ENCODE measurements at regions not wholly inside any gene's neighbourhood (a gene's known extent, or its start where the extent isn't known, plus 50 kb on each side); places are given as distances from the start of the nearest gene placed in this dataset.

DNA sequence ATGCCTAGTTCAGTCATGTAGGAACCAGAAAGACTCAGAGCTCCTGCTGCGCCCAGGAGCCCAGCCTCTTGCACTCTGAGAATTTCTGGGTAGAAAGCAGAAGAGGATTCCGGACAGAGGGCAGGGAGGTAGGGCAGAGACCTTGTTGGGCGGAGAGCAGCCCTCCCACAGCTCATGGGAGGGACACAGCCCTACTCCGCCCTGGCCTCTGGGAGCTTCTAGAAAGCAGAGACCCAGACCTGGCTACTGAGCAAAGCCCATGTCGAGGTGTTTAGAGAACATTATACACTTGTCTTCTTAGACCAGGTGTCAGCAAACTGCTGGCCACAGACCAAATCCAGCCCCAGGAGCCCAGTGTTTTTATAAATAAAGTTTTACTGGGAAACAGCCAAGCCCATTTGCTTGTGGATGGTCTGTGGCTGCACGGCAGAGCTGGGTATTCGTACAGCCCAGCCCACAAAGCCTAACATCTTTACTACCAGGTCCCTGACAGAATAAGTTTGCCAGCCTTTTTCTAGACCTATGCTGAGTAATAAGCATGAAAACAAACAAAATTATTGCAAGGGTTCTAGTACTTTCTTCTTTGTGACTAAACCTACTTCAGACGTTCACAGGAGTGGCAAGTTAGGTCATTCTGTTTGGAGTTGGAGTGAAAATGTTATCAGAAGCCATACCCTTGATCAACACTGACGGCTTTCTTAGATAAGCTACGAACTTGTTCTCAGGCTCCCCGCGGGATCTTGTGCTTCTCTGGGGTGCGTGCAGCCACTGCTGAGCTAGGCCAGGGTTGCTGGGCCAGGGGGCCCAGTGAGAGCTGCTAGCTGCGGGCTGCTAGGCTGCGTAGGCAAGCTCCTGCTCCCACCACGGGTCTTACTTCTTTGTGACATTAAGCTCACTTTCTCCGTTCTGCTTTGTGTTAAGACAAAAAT is 235.1 kb upstream of the FOXQ1 start:
- Histone ChIP-seq H3K27ac (no peak overlapping the region), H3K4me3 (no peak overlapping the region)

GRCh38 chr6:1075880-1076279 is 236.0 kb upstream of the FOXQ1 start:
- no peak overlapping the region for H3K4me3 ChIP-seq
- H3K27ac ChIP-seq: no peak overlapping the region

GRCh38 chr6:1075444-1075843 is 236.5 kb upstream of the FOXQ1 start:
- Histone ChIP-seq H3K4me3 (no peak overlapping the region), H3K27ac (no peak overlapping the region)

DNA sequence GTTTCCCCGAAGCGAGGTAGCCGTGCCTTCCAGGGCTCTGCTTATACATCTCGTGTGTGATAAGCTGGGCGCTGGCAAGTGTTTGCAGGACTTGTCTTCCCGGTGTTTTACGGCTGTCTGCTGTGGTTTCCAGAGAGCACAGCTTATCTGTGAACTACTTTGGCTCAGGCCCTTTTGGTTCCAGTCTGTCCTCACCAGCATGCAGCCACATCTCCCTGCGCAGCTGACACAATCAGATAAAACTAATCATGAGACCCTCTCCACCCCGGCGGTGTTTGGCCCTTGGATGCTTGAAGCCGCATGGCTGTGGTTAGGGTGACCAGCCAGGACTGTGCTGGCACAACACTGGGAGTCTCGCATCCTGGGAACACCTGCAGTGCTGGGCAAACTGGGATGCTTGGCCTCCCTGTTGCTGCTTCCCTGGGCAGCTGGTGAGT is 241.8 kb upstream of the FOXQ1 start:
- Histone ChIP-seq H3K4me3 (no peak overlapping the region), H3K27ac (no peak overlapping the region)

DNA sequence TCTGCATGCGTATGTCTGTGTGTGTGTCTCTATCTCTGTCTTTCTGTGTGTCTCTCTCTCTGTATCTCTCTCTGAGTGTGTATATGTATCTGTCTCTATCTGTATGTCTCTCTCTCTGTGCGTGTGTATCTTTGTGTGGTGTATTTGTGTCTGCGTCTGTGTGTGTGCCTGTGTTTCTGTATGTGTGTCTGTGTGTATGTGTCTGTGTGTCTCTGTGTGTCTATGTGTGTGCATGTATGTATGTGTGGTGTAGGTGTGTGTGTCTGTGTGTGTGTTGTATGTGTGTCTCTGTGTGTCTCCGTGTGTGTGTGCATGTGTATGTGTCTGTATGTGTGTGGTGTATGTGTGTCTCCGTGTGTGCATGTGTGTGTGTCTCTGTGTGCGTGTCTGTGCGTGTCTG is 243.0 kb upstream of the FOXQ1 start:
- no peak overlapping the region for H3K27ac ChIP-seq
- no peak overlapping the region for H3K4me3 ChIP-seq

DNA sequence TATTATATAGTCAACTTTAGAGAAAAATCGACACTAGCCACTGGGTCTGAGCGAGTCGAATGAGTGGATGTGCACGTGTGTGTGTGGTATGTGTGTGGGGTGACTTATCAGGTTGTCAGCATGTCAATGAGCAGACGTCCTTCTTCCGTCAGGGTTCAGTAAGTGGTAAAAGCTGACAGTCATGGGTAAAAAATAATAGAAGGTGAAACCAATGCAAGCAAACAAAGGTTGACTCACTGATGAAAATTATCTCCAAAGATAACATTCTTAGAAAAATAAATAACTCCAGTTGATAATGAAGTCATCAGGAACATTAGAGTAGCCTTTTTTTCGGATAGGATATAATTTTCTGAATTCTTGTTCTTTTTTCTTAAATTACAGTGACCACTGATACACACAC is 243.8 kb upstream of the FOXQ1 start:
- no peak overlapping the region for H3K27ac ChIP-seq
- H3K4me3 ChIP-seq: no peak overlapping the region

DNA sequence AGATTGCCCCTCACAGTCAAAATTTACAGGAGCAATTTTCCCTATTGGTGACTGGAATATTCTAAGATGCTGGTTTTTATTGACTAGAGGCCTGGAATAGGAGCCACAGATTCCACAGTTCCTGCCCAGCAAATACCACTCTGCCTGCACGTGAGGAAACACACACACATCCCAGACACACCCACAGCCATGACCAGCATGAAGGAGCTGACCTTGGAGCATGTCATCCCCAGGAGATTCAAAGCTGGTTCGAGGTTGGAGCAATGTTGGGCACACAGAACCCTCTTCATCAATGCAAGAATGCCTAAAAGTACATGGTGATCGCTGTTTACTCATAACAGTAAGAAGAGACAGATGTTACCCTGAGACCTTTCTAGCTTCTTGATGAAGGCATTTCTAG is 244.6 kb upstream of the FOXQ1 start:
- no peak overlapping the region for H3K4me3 ChIP-seq
- no peak overlapping the region for H3K27ac ChIP-seq

DNA sequence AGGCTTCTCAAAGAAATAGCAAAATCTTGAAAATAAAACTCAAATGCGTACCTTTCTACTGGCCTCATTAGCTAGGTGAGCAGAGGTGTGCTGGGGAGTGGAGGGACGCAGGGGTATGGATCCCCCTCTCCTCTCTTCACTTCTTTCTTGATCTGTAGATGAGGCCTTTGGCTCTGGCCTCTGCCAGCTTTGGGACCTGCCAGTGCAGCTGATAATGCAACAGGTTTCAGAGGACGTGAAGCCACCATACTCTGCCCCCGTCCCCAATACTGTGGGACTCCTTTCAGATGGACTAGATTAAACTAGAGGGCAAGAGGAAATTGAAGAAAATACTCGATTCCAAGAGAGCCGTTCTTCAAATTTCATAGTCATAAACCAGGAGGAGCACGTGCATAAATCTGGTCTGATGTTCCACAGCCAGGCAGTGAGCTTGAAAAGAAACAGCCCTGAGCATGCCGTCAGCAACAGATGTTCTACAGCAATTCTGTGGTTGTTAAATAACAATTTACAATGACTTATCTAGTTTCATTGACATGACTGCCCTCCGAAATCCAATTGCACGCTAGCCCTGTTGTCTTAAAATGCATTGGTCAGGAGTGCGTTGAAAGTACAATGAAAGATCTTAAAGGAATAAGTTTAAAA is 245.3 kb upstream of the FOXQ1 start:
- Histone ChIP-seq H3K27ac (no peak overlapping the region), H3K4me3 (no peak overlapping the region)

GRCh38 chr6:1065986-1066385 is 245.9 kb upstream of the FOXQ1 start:
- no peak overlapping the region for H3K27ac ChIP-seq

DNA sequence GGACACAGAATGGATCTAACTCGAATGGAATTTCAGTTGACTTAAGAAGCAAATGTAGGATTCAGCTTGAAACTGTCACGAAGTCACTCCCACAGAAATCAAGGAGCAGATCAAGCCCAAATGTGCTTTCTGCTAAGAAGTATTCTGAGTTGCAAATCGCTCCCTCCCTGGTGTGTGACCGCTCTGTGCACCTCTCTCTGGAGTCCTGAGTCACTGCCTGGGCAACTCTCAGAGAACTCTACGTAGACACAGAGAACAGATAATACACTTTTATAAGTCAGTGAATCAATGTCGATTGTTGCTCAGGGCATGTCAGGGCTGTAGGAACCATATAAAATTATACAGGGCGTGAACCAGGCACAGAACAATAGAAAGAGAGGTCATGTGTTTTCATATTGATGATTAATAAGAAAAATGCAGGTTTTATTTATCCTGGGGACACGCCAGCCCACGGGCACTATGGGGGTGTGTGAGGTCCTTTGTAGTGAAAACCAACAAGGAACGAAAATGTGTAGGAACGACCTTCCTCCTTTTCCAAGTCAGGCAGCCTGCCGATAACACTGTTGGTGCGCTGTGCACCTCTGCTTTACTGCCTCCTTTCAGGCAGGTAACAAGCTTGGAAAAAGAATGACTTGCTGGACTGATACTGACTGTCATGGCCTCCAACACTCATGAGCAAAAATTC is 248.1 kb upstream of the FOXQ1 start:
- H3K27ac ChIP-seq: peak overlapping the region in 8 of 21 experiments; percentile 11 to 55 (median 25)
- no peak overlapping the region for H3K4me3 ChIP-seq

More at GRCh38 chr6:1065986-1066385, 245.9 kb upstream of the FOXQ1 start:
- H3K4me3 ChIP-seq: no peak overlapping the region

DNA sequence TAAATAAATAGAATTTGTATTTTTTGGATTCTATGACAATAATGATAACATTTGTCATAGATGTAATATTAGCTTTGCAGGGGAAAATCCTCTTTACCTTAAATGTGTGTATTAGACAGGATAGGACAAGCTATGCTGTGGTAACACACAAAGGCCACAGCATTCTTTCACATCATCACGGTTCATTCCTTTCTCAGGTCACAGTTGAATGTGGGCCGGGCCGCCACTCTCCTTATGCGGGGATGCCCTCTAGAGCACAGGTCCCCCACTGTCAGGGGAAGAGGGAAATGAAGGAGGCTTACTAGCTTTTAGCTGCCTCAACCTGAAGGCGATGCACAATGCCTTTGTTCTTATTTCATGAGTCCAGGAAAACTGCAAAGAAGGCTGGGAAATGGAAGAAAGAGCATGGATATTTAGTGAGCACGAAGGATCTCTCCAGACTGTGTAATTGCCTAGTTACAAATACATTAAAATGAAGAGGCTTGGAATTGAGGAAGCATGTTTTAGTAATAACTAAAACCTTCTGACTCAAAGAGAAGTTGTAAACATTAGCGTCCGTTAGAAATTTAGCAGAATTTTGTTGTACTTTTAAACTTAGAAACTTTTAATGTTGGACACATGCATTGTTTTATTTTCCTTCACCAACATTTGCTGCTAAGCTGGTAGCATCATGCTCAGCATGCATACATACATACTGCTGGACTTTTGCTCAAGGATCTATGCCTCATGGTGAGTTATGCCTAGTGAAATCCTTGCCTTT is 248.9 kb upstream of the FOXQ1 start:
- peak overlapping the region in 7 of 21 experiments; percentile 11 to 55 (median 23) for H3K27ac ChIP-seq
- no peak overlapping the region for H3K4me3 ChIP-seq

GRCh38 chr6:1059596-1059995 is 252.3 kb upstream of the FOXQ1 start:
- H3K4me3 ChIP-seq: no peak overlapping the region
- H3K27ac ChIP-seq: no peak overlapping the region

GRCh38 chr6:1057490-1058135 is 254.3 kb upstream of the FOXQ1 start:
- no peak overlapping the region for H3K4me3 ChIP-seq
- H3K27ac ChIP-seq: no peak overlapping the region

DNA sequence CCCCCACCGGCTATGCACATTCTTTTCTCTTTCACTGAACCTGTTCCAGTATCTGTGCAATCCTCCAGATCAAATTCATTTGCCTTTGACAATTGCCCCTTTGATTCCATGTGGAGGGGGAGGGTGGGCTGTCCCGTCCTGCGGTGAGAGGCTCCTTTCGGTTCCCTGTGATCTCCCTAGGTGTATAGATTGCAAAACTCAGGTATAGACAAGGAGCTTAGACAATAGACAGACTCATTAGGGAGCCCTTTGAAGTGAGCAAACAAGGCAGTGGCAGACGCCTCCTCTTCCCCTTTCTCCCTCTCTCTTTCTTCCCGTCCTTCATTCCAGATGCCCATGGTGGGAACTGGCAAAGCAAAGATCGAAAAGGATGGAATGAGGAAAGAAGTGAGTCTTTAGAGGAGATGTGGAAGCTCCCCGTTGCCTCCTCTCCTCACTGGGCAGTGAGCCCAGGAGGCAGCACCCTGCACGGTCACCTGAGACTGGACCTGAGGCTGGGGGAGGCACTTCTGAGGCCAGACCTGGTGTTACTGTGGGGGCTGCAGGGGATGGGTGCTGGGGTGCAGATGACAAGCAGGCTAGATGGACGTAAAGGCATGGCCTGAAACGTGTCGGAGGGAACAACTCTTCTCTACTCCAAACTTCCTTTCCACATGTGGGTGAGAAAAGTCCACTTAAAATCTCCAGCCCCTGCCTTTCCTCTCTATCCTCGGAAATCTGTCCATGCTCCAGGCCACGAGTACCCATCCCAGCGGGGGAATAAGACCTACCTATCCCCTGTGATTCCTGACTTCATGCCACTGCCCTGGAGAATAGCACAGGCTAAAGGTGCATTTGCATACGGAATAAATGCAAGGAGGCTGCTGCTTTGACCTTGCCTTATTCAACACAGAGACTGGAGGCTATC is 256.6 kb upstream of the FOXQ1 start:
- no peak overlapping the region for H3K4me3 ChIP-seq
- H3K27ac ChIP-seq: no peak overlapping the region

DNA sequence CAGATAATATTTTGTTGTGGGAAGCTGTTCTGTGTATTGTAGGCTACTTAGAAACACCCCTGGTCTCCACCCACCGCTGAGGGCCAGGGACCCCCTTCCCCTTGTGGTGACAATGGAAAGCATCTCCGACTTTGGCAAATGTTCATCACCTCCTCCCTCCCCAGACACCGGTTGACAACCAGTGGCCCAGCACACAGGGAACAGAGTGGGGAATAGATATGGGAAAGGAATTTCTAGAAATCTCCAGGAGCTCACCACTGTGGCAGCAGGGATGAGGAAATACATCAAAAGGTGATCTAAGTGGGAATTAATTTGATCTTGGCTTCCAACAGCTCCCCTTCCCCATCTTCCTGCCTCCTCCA is 257.3 kb upstream of the FOXQ1 start:
- H3K27ac ChIP-seq: peak overlapping the region in 1 of 21 experiments; percentile 6
- H3K4me3 ChIP-seq: no peak overlapping the region

DNA sequence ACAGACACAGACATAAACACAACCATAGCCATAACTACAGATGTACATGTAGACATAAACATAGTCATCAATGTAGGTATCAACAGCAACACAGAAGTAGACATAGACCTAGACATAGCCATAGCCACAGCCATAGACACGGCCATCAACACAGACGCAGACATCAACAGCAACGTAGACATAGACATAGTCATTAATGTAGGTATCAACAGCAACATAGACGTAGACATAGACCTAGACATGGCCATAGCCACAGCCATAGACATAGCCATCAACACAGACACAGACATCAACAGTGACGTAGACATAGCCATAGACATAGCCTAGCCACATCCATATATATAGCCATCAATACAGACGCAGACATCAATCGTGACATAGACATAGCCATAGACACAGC is 258.3 kb upstream of the FOXQ1 start:
- H3K4me3 ChIP-seq: no peak overlapping the region
- no peak overlapping the region for H3K27ac ChIP-seq

DNA sequence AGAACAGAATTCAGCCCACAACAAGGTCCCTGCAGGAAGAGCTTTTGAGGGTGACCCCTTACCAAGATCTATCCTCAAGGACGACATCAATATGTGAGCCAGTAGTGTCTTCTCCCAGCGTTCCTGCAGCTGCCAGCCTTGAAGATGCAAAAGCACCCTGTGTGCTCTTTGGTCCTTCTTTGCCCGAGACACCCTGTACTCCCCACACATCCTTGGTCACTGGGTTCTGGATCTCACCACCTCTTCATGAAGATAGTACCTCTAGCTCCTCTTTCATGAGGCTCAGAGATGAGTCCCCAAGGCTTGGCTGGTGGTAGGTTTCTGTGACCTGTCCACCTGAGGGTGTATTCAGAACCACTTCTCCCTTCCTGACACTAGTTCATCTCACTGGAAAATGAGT is 259.6 kb upstream of the FOXQ1 start:
- no peak overlapping the region for H3K4me3 ChIP-seq

GRCh38 chr6:1049900-1050299 is 262.0 kb upstream of the FOXQ1 start:
- Histone ChIP-seq H3K27ac (no peak overlapping the region), H3K4me3 (no peak overlapping the region)

More for the DNA sequence above, 259.6 kb upstream of the FOXQ1 start:
- H3K27ac ChIP-seq: no peak overlapping the region

All from skin epidermis (tissue), 12 donors.